Subcutaneous abdominal adipose tissue (tissue), 5 donors: ENCODE measurements at regions not wholly inside any gene's neighbourhood (a gene's known extent, or its start where the extent isn't known, plus 50 kb on each side); places are given as distances from the start of the nearest gene placed in this dataset.

Experiments used
- H3K27ac ChIP-seq: one replicate; pipeline ENCODE4 v1.7.0; 2013; ENCODE audit warnings: low read depth, mild to moderate bottlenecking, inconsistent platforms, low read length, moderate library complexity
- H3K27me3 ChIP-seq, 5 donors: one replicate each; pipeline ENCODE4 v1.7.0; 2013; ENCODE audit warnings: low read length in 5 of 5, inconsistent platforms in 1 of 5; ENCODE audit not compliant: control insufficient read depth in 5 of 5, insufficient read depth in 4 of 5
- H3K36me3 ChIP-seq, 5 donors: one replicate each; pipeline ENCODE4 v1.7.0; 2013; ENCODE audit warnings: low read length in 5 of 5; ENCODE audit not compliant: control insufficient read depth in 5 of 5, insufficient read depth in 5 of 5
- H3K4me1 ChIP-seq, 5 donors: one replicate each; pipeline ENCODE4 v1.7.0; 2013; ENCODE audit warnings: low read length in 5 of 5, mild to moderate bottlenecking in 3 of 5, moderate library complexity in 1 of 5; ENCODE audit not compliant: control insufficient read depth in 5 of 5, insufficient read depth in 5 of 5
- H3K4me3 ChIP-seq, 5 donors: one replicate each; pipeline ENCODE4 v1.7.0; 2013; ENCODE audit warnings: low read length in 5 of 5, low read depth in 1 of 5
- H3K9ac ChIP-seq, 5 donors: one replicate each; pipeline ENCODE4 v1.7.0; 2013; ENCODE audit warnings: low read length in 5 of 5, mild to moderate bottlenecking in 4 of 5, moderate library complexity in 3 of 5
- H3K9me3 ChIP-seq, 5 donors: one replicate each; pipeline ENCODE4 v1.7.0; 2013; ENCODE audit warnings: low read length in 5 of 5; ENCODE audit not compliant: control insufficient read depth in 5 of 5
- donor health status: healthy.
- donor health status: healthy.
- donor health status: healthy.
- donor health status: healthy.
- donor health status: healthy.

DNA sequence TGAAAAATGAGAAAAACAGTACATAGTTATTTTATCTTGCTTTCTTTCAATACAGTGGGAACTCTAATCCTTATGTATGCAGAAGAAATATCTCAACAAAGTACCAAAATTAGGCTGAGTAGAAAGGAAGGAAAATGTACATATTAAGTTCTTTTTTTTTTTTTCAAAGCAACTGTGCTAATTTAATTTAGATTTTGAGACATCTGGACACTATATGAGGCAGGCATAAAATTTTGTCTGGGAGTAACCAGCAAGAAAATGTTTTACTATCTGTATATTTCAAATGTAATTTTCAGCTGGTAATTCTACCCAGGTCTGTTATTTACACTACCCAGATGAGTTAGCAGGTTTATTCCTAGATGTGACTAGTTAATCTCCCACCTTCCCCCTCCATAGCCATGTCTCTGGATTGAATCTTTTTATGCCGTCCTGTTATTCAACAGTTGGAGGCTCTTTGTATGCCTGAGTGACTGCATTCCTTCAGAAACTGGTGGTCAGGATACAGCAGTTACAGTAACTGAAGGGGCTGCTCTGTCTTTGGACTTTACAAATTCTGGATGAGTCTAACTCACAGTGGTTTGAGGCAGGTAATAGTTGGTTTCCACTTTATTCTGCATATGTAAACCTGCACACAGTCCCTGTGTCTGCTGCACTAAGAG is 633.6 kb downstream of the PCDH18 start:
- H3K9me3 ChIP-seq = no peaks in the 10 kb centered on the region
- H3K4me3 ChIP-seq = no peak overlapping the region
- H3K4me1 ChIP-seq = no peaks in the 10 kb centered on the region
- H3K27me3 ChIP-seq = no peaks in the 10 kb centered on the region
- no peak overlapping the region for H3K9ac ChIP-seq
- no peaks in the 10 kb centered on the region for H3K36me3 ChIP-seq
- no peak overlapping the region for H3K27ac ChIP-seq

DNA sequence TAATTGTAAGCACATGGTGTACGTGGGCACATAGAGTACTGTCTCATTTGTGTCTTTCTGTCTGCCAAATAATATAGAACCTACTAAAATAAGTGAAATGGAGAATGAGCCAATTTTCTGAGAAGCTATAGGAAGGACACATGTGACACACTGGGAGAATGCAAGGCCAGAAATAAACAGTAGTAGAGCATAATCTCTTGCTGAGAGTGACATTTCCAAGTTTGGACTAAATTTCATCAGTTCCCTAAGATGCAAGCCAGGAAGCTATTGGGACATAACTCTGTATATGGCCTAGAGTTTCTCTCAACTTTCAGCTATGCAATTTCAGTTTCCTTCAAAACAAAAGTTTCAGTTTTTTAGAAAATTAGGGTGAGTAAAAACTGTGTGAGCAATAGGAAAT is 638.7 kb downstream of the PCDH18 start:
- H3K9ac ChIP-seq = no peak overlapping the region
- no peaks in the 10 kb centered on the region for H3K9me3 ChIP-seq
- no peaks in the 10 kb centered on the region for H3K4me1 ChIP-seq

DNA sequence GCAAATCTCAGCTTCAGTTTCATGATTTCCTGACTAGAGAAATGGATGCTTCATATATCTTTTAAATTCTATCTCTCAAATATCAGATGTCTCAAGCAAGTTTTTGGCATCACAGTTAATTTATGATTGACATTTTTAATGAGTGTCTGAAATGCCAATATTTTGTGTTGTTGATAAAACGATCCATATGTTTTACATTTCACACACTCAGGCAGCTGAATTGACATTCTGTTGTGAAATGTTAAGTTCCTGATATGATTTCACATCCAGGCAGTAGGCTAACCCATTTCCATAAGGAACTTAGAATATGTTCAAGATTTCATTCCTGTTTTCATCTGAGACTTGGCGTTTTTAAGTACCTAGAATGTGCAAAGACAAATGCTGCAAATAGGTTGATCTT is 650.6 kb downstream of the PCDH18 start:
- Histone ChIP-seq H3K27me3 (no peaks in the 10 kb centered on the region), H3K36me3 (no peaks in the 10 kb centered on the region), H3K27ac (no peak overlapping the region), H3K4me1 (no peaks in the 10 kb centered on the region), H3K4me3 (no peak overlapping the region), H3K9ac (no peak overlapping the region), H3K9me3 (no peaks in the 10 kb centered on the region)

More for the DNA sequence above, 638.7 kb downstream of the PCDH18 start:
- Histone ChIP-seq H3K27ac (no peak overlapping the region), H3K27me3 (no peaks in the 10 kb centered on the region), H3K4me3 (no peak overlapping the region), H3K36me3 (no peaks in the 10 kb centered on the region)

DNA sequence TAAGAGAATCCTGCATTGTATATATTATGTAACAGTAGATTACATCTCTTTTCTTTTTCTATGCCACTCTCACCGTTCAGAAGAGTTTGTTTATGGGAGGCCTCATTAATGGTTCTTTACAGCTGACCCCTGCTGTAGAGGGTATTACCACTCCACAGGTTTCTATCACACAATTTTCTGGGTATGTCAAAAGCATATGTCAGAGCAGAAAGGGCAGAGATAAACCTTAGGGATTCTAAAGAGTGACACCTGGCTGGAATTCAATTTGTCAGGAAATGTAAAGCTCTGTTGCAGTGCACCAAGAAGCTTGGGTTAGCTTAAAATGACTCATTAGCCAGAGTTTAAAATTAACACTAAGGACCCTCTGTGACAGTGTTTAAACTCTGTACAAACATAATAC is 658.7 kb downstream of the PCDH18 start:
- Histone ChIP-seq H3K9ac (no peak overlapping the region), H3K36me3 (no peaks in the 10 kb centered on the region), H3K27ac (no peak overlapping the region), H3K27me3 (no peaks in the 10 kb centered on the region), H3K4me1 (no peaks in the 10 kb centered on the region), H3K9me3 (no peaks in the 10 kb centered on the region), H3K4me3 (no peak overlapping the region)

DNA sequence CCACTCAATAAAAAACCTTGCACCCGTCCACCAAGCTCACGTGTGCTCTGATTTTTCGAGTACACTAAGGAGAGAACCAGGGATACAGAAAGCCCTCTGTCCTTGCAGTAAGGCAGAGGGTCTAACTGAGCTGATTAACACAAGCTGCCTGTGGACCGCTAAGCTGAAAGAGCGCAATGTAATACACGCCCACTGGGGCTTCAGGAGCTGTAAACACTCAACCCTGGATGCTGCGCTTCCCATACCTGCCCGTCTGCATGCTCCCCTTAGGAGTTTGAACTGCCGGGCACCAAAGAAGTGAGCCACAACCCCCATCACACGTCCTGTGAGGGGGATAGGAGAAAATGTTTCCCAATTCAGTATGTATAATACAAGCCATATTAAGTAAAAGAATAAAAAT is 664.8 kb downstream of the PCDH18 start:
- no peak overlapping the region for H3K9ac ChIP-seq
- no peaks in the 10 kb centered on the region for H3K36me3 ChIP-seq
- no peaks in the 10 kb centered on the region for H3K9me3 ChIP-seq
- no peaks in the 10 kb centered on the region for H3K4me1 ChIP-seq
- H3K4me3 ChIP-seq = no peak overlapping the region
- no peaks in the 10 kb centered on the region for H3K27me3 ChIP-seq
- no peak overlapping the region for H3K27ac ChIP-seq

DNA sequence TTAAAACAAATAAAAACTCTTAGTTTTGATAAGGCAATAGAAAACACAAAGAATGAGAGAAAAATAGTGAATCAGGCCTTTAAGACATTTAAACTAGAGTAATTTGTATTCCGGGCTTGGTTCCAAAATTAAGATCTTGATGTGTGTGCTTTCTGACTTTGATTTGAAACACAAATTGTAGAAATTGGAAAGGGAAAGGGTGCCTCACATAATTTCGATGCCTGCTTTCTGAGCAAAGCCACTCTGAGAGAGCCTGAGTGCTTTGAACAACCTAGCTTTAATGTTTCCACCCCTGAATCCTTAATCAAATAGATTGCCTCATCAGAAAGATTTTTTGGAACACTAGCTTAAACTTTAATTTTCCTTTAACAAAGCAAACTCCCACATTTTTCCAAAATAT is 666.8 kb downstream of the PCDH18 start:
- H3K9ac ChIP-seq = no peak overlapping the region
- H3K4me1 ChIP-seq = no peaks in the 10 kb centered on the region
- H3K4me3 ChIP-seq = no peak overlapping the region
- H3K27me3 ChIP-seq = no peaks in the 10 kb centered on the region
- no peak overlapping the region for H3K27ac ChIP-seq
- H3K36me3 ChIP-seq = no peaks in the 10 kb centered on the region
- no peaks in the 10 kb centered on the region for H3K9me3 ChIP-seq

DNA sequence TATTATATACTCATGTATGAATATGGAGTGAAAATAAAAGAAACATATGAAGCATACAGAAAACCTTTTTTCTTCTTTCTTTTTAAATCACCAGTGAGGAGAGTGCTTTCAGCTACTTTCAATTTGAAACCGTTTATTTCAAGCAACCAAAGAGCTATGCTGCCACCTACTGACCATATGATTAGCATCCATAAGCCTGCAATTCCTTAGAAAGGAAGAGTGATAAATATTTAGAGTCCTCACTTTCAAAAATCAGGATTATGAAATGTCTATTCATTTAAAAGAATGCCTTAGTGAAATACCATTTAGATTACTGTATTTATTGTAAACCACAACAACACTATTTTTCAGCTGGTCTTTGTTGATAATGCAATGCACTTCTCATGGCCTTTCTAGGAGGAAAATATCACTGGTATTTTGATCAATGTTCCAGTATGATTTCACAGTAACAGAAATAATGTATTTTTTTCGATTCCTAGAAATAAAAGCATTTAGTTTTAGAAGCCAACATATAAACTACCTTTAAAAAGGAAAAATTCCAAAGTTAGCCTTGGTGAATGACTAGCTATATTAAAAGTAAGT is 667.6 kb downstream of the PCDH18 start:
- Histone ChIP-seq H3K36me3 (no peaks in the 10 kb centered on the region), H3K4me3 (no peak overlapping the region), H3K4me1 (no peaks in the 10 kb centered on the region), H3K27ac (no peak overlapping the region), H3K27me3 (no peaks in the 10 kb centered on the region), H3K9ac (no peak overlapping the region), H3K9me3 (no peaks in the 10 kb centered on the region)

DNA sequence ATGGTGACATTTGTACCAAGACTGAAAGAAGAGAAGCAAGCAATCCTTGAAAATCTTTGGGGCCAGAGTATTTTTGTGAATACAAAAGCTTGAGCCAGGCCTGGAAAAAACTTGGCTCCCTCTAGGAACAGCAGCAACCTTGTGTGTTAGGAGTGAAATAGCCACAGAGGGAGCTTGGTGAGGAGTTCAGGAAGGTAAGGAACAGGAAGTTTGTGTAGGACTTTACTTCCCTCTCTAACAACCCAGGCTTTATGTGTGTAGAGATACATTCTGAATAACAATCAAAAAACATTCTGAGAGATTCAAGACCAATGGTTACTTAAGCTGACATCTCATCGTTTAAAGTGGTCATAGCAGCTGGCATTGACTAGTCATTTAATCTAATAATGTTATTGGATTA is 668.5 kb downstream of the PCDH18 start:
- H3K27ac ChIP-seq = no peak overlapping the region
- H3K9me3 ChIP-seq = no peaks in the 10 kb centered on the region
- no peaks in the 10 kb centered on the region for H3K27me3 ChIP-seq
- H3K36me3 ChIP-seq = no peaks in the 10 kb centered on the region
- no peak overlapping the region for H3K9ac ChIP-seq
- no peaks in the 10 kb centered on the region for H3K4me1 ChIP-seq
- no peak overlapping the region for H3K4me3 ChIP-seq

DNA sequence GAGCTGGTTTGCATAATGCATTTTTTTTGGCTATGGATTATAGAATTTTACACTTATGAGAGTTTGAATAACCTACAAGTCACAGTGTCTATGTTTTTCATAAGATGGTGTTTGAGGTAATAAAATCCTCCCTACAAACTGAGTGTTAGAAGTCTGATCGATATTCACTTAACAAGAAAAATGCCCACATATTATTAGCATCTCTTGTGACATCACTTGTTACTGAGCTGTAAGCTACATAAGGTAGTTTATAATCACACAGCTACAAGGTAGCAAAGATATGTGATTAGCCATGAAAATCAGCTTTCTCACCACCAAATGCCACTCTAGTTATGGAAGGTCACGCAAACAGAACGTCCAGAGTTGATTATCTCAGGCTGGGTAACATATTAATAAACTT is 669.6 kb downstream of the PCDH18 start:
- H3K36me3 ChIP-seq = no peaks in the 10 kb centered on the region
- H3K27ac ChIP-seq = no peak overlapping the region
- H3K4me1 ChIP-seq = no peaks in the 10 kb centered on the region
- no peaks in the 10 kb centered on the region for H3K27me3 ChIP-seq
- H3K9me3 ChIP-seq = no peaks in the 10 kb centered on the region
- H3K4me3 ChIP-seq = no peak overlapping the region
- no peak overlapping the region for H3K9ac ChIP-seq

DNA sequence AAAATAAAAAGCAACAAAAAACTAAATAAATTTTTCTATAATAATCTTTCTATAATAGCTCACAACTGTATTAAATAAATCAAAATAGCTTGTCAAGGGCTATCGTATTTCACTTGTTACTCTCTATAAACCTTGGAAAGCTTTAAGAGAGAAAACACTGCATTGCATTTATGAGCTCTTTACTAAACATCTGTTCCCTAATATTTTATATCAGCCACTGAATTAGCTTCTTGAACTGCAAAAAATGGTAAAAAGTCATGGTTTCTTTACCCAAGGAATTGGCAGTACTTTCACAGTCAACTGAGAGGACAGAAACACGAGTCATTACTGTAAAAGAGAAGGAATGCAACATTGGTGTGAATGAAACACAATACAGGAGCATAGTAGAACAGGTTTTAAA is 671.2 kb downstream of the PCDH18 start:
- Histone ChIP-seq H3K9ac (no peak overlapping the region), H3K4me3 (no peak overlapping the region), H3K9me3 (no peaks in the 10 kb centered on the region), H3K36me3 (no peaks in the 10 kb centered on the region), H3K27ac (no peak overlapping the region), H3K27me3 (no peaks in the 10 kb centered on the region), H3K4me1 (no peaks in the 10 kb centered on the region)
